ENCODE measurements at regions not wholly inside any gene's neighbourhood (a gene's known extent, or its start where the extent isn't known, plus 50 kb on each side); places are given as distances from the start of the nearest gene placed in this dataset.

GRCh38 chr18:45274026-45274425, 341.2 kb upstream of the SLC14A2 start:
- no peak for DNase-seq

- no peak for DNase-seq
Measured at GRCh38 chr18:45275367-45276113, 339.7 kb upstream of the SLC14A2 start.

DNA sequence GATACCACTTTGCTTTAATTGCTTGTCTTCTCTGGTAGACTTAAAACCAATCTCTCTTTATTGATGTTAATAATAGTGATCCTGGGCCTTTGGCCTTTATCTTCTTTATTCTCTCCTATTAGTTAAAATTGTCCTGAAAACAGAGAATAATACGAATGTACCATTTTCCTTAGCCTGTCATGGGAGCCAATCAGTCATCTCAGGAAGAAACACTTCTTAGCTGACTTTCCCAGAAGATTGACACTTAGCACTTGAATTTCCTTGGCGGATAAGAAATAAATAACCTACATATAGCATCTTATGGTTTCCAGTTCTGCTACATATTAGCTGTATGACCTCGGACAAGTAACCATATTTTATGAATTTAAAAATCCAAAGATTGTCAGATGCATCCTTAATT, 338.4 kb upstream of the SLC14A2 start:
- DNase-seq, result no peak

- DNase-seq, result no peak
Measured at GRCh38 chr18:45277908-45278307, 337.4 kb upstream of the SLC14A2 start.

DNA sequence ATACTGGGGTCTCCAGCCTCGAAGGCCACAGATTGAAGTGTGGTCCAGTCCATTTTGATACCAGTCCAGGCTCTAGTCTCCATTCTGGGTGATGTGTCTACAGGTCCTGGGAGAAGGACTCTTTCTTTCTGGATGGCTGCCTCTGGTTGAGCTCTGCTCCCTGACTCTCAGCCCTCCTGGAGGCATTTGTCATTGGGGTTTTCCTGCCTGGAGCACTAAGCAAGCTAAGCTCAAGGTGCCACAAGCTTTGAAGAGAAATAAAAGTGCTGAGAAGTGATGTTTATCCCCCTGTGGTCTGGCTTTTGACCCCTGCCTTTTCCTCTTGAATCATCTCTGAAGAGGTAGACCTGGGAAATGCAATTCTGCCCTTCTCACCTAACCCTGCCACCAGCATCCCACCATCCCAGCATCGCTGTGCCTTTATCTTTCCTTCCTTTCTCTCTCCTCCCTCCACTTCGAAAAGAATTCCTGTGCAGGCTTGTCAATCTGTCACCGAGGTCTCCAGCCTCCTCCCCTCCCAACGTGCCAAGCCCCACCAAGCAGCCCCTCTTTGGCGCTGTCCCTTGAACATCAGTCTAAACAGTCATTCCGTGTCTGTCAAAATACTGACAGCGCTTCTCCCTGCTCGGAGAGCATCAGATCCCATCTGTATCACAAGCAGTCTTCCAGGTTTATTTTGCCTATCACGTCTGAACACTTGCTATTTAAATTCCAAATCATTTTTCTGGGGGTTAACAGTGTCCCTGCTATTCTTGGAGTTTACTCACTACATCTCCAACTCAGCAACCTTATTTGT, 334.6 kb upstream of the SLC14A2 start:
- DNase-seq, result no peak

- no peak for DNase-seq
Measured at GRCh38 chr18:45282101-45282812, 333.0 kb upstream of the SLC14A2 start.

DNA sequence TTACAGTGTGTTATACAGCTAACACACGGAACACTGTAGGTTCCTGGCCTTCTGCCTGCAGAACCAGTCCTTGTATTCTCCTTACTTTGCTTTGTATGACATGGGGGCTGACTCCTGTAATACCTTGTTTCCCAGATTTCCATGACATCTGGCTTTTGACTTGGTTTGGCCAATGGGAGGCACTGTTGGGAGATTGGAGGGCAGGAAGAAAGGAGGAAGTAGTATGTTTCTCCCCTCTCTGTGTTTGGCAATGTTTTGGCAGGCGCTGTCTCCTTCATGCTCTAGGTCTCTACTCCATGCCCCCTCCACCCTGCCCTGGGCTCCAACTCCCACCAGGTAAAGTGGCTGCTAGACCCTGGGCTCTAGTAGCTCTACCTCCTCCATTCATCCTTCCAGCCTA, 331.1 kb upstream of the SLC14A2 start:
- DNase-seq, result no peak

DNA sequence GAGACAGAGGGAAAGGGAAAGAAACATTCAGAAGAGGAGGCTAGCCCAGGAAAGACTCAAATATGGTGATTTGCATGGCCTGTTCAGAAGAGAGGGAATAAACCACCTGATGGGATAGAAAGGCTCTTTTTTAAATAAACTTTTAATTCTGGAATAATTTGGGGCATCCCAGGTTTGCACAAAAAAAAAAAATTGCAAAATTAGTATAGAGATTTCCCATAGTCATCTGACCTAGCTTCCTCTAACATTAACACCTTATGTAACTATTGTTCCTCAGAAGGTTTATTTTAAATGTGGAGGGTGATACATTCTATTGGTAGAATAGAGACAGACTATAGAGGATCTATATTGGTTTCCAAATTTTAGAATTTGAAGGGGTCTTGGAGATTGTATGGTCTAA, 330.4 kb upstream of the SLC14A2 start:
- no peak for DNase-seq

GRCh38 chr18:45285251-45285650, 330.0 kb upstream of the SLC14A2 start:
- no peak for DNase-seq

DNA sequence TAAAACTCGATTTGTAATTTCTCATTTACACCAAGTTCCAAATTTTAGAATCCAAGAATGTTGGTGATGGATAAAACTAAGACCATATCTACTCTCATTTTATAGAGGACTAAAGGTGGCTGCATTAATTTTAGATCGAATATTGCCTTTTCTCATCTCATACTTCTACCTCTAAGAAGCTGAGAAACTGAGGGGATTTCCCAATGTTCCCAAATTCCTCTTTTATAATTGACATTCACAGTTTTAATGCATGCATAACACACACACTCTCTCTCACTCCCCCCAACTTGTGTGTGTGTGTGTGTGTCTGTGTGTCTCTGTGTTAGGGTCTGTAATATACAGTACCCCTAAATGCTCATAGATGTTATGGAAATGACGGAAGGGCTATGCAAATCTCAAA, 328.8 kb upstream of the SLC14A2 start:
- DNase-seq, result no peak

- no peak for DNase-seq
Measured at GRCh38 chr18:45287531-45287930, 327.7 kb upstream of the SLC14A2 start.

DNA sequence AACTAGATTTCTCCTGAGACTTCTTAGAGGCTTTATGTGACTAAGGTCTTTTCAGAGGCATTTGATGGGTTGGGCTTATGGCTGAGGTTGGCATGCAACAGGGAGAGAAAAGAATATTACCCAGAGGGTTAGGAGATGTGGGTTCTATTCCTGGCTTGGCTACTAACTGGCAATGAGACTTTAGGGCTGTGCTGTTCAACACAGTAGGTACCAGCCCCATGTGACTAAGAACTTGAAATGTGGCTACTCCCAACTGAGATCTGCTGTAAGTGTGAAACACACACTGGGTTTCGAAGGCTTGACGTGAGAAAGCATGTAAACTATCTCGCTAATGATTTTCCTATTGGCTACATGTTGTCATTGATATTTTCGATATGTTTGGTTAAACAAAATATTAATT, 324.9 kb upstream of the SLC14A2 start:
- no peak for DNase-seq

DNA sequence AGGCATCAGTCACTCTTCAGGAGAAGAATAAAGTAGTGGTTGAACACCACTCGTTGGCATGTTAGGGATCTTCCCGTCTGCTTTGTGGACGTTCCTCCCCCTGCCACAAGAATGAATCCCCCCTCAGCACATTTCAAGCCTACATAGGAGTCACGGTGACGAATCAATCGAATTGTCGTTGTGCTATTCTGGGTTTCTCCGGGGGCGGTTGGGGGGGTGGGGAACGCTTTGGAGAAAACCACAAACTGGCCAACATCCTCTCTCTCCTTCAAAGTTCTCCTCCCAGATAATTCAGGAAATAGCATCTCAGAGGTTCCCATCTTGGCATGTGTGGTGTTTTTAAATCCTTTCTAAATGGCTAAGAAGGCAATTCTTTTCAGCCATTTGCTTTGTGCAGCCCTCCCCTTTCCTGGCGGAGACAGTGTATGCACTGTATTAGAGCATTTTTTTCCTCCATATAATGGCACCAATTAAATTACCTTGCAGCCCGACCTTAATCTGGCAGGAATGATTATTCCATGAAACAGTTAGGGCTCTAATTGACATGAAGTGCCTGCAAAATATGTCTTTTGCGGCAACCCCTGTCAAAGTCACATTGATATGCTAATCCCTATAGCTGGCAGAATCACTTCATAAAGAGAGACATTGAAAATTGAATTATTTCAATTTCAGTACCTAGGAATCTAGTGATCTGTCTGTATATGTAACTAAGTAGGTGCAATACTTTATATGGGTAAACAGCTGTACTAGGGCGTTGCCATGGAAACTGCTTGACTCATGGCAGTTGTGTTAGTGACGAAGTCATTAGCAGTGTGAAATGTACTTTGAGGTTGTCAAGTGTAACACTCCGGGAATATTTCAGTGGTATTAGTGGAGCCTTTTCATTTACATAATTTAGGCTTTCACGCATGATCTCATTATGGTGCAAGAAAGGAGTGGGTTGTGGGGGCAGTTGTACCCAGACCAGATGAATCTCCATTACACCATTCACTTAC, 323.4 kb upstream of the SLC14A2 start:
- peak; percentile 31 for DNase-seq

GRCh38 chr18:45295388-45295787, 319.9 kb upstream of the SLC14A2 start:
- DNase-seq, result no peak

DNA sequence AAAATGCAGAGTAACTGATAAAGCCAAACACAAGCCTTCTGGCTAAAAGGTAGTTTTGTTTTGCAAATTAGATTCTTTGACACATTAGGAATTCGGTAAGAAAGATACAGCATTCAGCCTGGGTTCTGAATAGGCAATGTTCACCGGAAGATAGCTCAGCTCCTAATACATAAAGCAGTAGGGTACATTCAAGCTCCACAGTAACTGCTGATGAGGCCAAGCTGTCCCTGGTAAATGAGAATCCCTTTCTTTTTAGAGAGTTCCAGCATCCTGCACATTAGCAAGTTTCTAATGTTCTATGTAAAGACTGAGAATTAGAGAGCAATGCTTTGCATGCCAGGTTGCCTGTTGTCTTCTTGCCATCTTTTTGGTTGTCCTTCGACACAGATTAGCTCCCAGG, 316.3 kb upstream of the SLC14A2 start:
- DNase-seq, result no peak

- no peak for DNase-seq
Measured at GRCh38 chr18:45303026-45303425, 312.2 kb upstream of the SLC14A2 start.

DNA sequence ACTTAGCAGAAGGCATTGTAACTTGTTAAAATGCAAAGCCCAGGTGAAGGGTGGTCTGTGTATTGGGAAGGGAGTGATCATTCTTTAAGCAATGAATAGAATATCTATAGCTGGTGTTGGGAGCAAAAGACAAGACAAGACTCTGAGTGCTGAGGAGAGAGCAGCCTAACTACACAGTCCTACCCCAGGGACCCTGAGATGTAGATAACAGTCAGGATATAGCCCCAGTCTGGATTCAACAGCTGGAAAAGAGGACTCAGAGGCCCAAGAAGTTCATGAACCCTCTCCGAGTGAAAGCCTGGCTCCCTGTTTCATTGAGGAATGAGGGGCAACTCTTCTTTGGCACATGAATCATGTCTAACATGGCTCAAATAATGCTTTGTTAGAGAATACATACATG, 310.7 kb upstream of the SLC14A2 start:
- DNase-seq, result no peak

DNA sequence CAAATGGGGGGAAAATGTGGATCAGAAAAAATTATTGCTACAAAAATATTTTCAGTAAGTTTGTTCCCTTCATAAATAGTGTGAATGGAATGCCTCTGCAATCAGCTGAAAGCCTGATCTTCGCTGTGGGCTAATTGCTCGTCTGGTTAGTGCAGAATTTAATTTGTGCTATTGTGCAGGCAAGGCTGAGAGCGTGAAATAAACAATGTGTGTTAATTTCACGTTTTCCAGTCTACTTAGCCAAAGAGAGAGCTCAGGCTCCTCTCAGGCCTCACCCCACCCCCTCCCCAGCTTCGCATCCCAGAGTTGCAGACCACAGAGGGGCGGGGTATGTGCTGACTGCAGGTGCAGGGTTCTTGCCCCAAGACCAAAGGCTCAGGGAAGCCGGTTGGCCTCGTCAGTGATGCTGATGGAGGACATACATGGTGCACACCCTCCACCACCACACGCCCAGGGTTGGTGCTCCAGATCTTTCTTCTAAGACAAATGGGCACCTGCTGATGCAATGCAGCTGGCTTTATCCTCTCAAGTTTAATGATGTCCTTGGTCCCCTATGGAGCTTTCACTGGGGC, 302.6 kb upstream of the SLC14A2 start:
- DNase-seq, result no peak

GRCh38 chr18:45316127-45316526, 299.1 kb upstream of the SLC14A2 start:
- no peak for DNase-seq

- no peak for DNase-seq
Measured at GRCh38 chr18:45317948-45318640, 297.2 kb upstream of the SLC14A2 start.

- no peak for DNase-seq
Measured at GRCh38 chr18:45320724-45321123, 294.6 kb upstream of the SLC14A2 start.

- DNase-seq, result peak; percentile 30
Measured at GRCh38 chr18:45321520-45321919, 293.8 kb upstream of the SLC14A2 start.
